Keratinocyte (primary cell): ENCODE measurements at regions not wholly inside any gene's neighbourhood (a gene's known extent, or its start where the extent isn't known, plus 50 kb on each side); places are given as distances from the start of the nearest gene placed in this dataset.

Source experiments
- EZH2 ChIP-seq: IDR thresholded peaks from one replicate; pipeline ENCODE4 v1.6.1; 2012; ENCODE audit warnings: inconsistent platforms, mild to moderate bottlenecking, low read length, moderate library complexity
- TF ChIP-seq, protein P1 (sequence below), 3 experiments: IDR thresholded peaks in 1 of 3; conservative IDR thresholded peaks in 1 of 3; optimal IDR thresholded peaks in 1 of 3; 2 replicates in 2 of 3; 3 replicates in 1 of 3; pipeline versions ENCODE3 to v1.5.1; 2011; ENCODE audit warnings: low read length in 3 of 3, mild to moderate bottlenecking in 3 of 3, moderate library complexity in 2 of 3, control low read depth in 1 of 3, inconsistent platforms in 1 of 3; ENCODE audit not compliant: insufficient read depth in 2 of 3; ENCODE audit errors: extremely low read depth in 1 of 3

DNA sequence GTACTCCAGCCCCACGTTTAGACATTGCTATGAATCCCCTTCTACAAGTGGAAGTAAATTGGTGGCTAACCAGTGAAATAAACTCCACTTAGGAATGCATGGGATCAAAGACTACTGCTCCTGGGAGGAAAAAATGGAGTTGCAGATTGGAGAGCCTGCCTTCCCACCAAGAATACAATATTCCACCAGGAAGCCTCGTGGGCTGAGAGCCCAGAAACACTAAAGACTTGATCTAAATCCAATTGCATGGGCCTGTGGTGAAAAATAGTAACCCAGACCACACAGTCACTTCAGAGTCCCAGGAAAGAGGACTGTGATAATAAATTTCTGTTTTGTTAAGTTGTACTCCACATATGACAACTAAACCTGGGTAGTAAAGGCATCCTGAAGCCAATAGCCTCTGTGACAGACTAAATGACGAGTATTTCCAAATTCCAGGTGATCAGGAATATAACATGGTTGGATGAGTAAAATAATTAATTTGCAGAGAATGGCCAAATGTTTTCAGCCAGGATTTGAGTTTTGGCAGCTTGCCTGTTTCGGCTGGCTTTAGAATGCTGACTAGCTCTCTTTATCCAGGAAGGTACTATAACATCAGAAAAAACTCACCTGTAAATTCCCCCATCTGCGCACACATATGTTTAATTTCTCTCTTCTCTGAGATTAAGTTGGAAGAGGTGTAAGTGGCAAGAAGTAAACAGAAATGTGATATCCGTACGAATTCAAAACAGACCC is 480.3 kb downstream of the LIG4 start:
- TF ChIP-seq, protein P1, sequence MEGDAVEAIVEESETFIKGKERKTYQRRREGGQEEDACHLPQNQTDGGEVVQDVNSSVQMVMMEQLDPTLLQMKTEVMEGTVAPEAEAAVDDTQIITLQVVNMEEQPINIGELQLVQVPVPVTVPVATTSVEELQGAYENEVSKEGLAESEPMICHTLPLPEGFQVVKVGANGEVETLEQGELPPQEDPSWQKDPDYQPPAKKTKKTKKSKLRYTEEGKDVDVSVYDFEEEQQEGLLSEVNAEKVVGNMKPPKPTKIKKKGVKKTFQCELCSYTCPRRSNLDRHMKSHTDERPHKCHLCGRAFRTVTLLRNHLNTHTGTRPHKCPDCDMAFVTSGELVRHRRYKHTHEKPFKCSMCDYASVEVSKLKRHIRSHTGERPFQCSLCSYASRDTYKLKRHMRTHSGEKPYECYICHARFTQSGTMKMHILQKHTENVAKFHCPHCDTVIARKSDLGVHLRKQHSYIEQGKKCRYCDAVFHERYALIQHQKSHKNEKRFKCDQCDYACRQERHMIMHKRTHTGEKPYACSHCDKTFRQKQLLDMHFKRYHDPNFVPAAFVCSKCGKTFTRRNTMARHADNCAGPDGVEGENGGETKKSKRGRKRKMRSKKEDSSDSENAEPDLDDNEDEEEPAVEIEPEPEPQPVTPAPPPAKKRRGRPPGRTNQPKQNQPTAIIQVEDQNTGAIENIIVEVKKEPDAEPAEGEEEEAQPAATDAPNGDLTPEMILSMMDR (optimal IDR thresholded peaks at IDR 0.05 in 1 of 3, IDR thresholded peaks at IDR 0.05 in 1 of 3, conservative IDR thresholded peaks at IDR 0.05 in 1 of 3; ENCODE audit: extremely low read depth in 1 of 3, insufficient read depth in 2 of 3, low read length in 3 of 3), result no peak
- TF ChIP-seq EZH2, result no peak
